GM12878 (cell line): ENCODE measurements at regions not wholly inside any gene's neighbourhood (a gene's known extent, or its start where the extent isn't known, plus 50 kb on each side); places are given as distances from the start of the nearest gene placed in this dataset.

Experiments
- ATAC-seq: fragments of 200-7000 bp; cut with Tn5 transposase; 3 replicates; pipeline ENCODE4 v1.9.1; 2020; ENCODE audit warnings: mild to moderate bottlenecking, moderate library complexity
- BruUV-seq: library from RNA; stranded (reverse); fragments of 400-500 nt; replicated peaks from 2 replicates; lab custom pipeline; 2021; lab: Mats Ljungman, UMichigan
- CTCF ChIA-PET: fragments of 300-600 bp; sonication (Branson Sonifier 250); formaldehyde crosslinking; extraction: SDS; loops from one replicate; lab custom pipeline; 2021; ENCODE audit warnings: inconsistent platforms; lab: Yijun Ruan, JAX
- POLR2A ChIA-PET: fragments of 350-600 bp; formaldehyde crosslinking; extraction: SDS; loops from one replicate; lab custom pipeline; 2021; ENCODE audit warnings: inconsistent platforms; lab: Charles Lee
- RAD21 ChIA-PET: fragments of 300-600 bp; sonication (Branson Sonifier 250); formaldehyde crosslinking; loops from one replicate; lab custom pipeline; 2023; ENCODE audit warnings: antibody characterized with exemption; ENCODE audit not compliant: unreplicated experiment; lab: Charles Lee
- SMC1A ChIA-PET: fragments of 300-600 bp; sonication (Branson Sonifier 250); formaldehyde crosslinking; loops from one replicate; lab custom pipeline; 2023; ENCODE audit not compliant: unreplicated experiment, uncharacterized antibody; lab: Charles Lee
- DNase-seq: peaks from one replicate; pipeline ENCODE4 v3.0.0-alpha.2; 2011; ENCODE audit warnings: low read depth, low spot score
- FAIRE-seq: peaks from 3 replicates; lab custom pipeline; 2011; peaks lifted over from hg19 to GRCh38; lab: Jason Lieb, UNC
- H2AFZ ChIP-seq: 2 replicates; pipeline ENCODE4 v1.6.0; 2011; ENCODE audit warnings: low read depth, low read length, control low read depth; ENCODE audit not compliant: control insufficient read depth
- H3K27ac ChIP-seq: 2 replicates; pipeline ENCODE4 v1.5.1; 2011; ENCODE audit warnings: control low read depth; ENCODE audit not compliant: control insufficient read depth, insufficient read depth
- H3K27me3 ChIP-seq, 2 experiments: replicated peaks in 1 of 2; 2 replicates each; pipeline versions ENCODE4 v1.6.0 to v1.6.1; 2011; ENCODE audit warnings: low read length in 1 of 2; ENCODE audit not compliant: control insufficient read depth in 2 of 2, insufficient read depth in 2 of 2
- H3K36me3 ChIP-seq, 2 experiments: 2 replicates each; pipeline ENCODE4 v1.5.1; 2011; ENCODE audit warnings: low read length in 1 of 2; ENCODE audit not compliant: control insufficient read depth in 2 of 2, insufficient read depth in 2 of 2
- H3K4me1 ChIP-seq: 2 replicates; pipeline ENCODE4 v1.6.1; 2011; ENCODE audit warnings: mild to moderate bottlenecking, low read length, moderate library complexity, mixed read lengths; ENCODE audit not compliant: control insufficient read depth, insufficient read depth
- H3K4me2 ChIP-seq: 2 replicates; pipeline ENCODE4 v1.6.0; 2011; ENCODE audit warnings: control low read depth; ENCODE audit not compliant: control insufficient read depth, insufficient read depth
- H3K4me3 ChIP-seq: fragments of 200-600 bp; sonication (generic); 2 replicates; pipeline ENCODE4 v1.5.1; 2016
- H3K79me2 ChIP-seq: 2 replicates; pipeline ENCODE4 v1.6.0; 2011; ENCODE audit warnings: low read length; ENCODE audit not compliant: control insufficient read depth, insufficient read depth
- H3K9ac ChIP-seq: 2 replicates; pipeline ENCODE4 v1.8.0; 2011; ENCODE audit warnings: low read length, control low read depth, mixed read lengths; ENCODE audit not compliant: control insufficient read depth, insufficient read depth
- H3K9me3 ChIP-seq: replicated peaks from 3 replicates; pipeline ENCODE4 v1.5.1; 2011; ENCODE audit warnings: mild to moderate bottlenecking, low read length; ENCODE audit not compliant: control insufficient read depth, insufficient read depth
- H4K20me1 ChIP-seq: 2 replicates; pipeline ENCODE4 v1.6.0; 2011; ENCODE audit not compliant: control insufficient read depth, insufficient read depth
- ETV6 ChIP-seq, 2 experiments: fragments of 450-650 bp in 1 of 2; IDR thresholded peaks in 1 of 2; conservative IDR thresholded peaks in 1 of 2; 2 replicates each; pipeline ENCODE4 v1.6.1; 2014; ENCODE audit warnings: antibody characterized with exemption in 1 of 2, borderline replicate concordance in 1 of 2, low read depth in 1 of 2, mild to moderate bottlenecking in 1 of 2, moderate library complexity in 1 of 2
- HCFC1 ChIP-seq: fragments of 150-350 bp; IDR thresholded peaks from 2 replicates; pipeline ENCODE4 v1.6.1; 2014; ENCODE audit warnings: low read length
- MTA2 ChIP-seq: fragments of 450-650 bp; IDR thresholded peaks from 2 replicates; pipeline ENCODE4 v1.6.1; 2016; ENCODE audit warnings: low read depth, mild to moderate bottlenecking, moderate library complexity
- NFYB ChIP-seq: IDR thresholded peaks from 2 replicates; pipeline ENCODE4 v1.6.1; 2011; ENCODE audit warnings: low read depth, mild to moderate bottlenecking, low read length, improper control_type of control experiment, moderate library complexity; ENCODE audit not compliant: insufficient read depth
- RBBP5 ChIP-seq: fragments of 200-600 bp; sonication (generic); conservative IDR thresholded peaks from 2 replicates; pipeline ENCODE4 v1.6.1; 2016
- RCOR1 ChIP-seq: conservative IDR thresholded peaks from 2 replicates; pipeline ENCODE4 v1.6.1; 2012; ENCODE audit warnings: low read depth, low read length, improper control_type of control experiment
- SMAD1 ChIP-seq: fragments of 450-650 bp; IDR thresholded peaks from 2 replicates; pipeline ENCODE4 v1.6.1; 2018; ENCODE audit warnings: mild to moderate bottlenecking, low read depth; ENCODE audit not compliant: partially characterized antibody
- SMARCA5 ChIP-seq: fragments of 450-650 bp; IDR thresholded peaks from 2 replicates; pipeline ENCODE4 v1.6.1; 2017; ENCODE audit warnings: mild to moderate bottlenecking
- ZNF592 ChIP-seq: fragments of 450-650 bp; IDR thresholded peaks from 2 replicates; pipeline ENCODE4 v1.6.1; 2017; ENCODE audit warnings: mild to moderate bottlenecking, moderate library complexity
- ZNF622 ChIP-seq: fragments of 450-650 bp; IDR thresholded peaks from 2 replicates; pipeline ENCODE4 v1.6.1; 2017; ENCODE audit warnings: mild to moderate bottlenecking, inconsistent platforms
- WGBS: methylation state at CpG from one replicate; pipeline ENCODE4 v1.1.6; 2016; ENCODE audit warnings: low lambda C conversion rate; ENCODE audit not compliant: insufficient replicate concordance, insufficient coverage; ENCODE audit errors: missing lambda C conversion rate; 5-methylcytosine and 5-hydroxymethylcytosine counted together
- in situ Hi-C: fragments of 300-500 bp; cut with MboI; formaldehyde crosslinking; loops from 9 replicates; pipeline ENCODE4 v1.14.3; 2018; ENCODE audit warnings: mixed read lengths
- intact Hi-C: fragments of 100-400 bp; cut with micrococcal nuclease; formaldehyde crosslinking; loops from one replicate; pipeline ENCODE4 v1.14.2; 2022; ENCODE audit not compliant: unreplicated experiment
- TF ChIP-seq, protein P1 (sequence below): fragments of 450-650 bp; formaldehyde crosslinking; IDR thresholded peaks from 2 replicates; pipeline ENCODE4 v1.5.0; 2022; ENCODE audit warnings: mild to moderate bottlenecking, missing genetic modification characterization

DNA sequence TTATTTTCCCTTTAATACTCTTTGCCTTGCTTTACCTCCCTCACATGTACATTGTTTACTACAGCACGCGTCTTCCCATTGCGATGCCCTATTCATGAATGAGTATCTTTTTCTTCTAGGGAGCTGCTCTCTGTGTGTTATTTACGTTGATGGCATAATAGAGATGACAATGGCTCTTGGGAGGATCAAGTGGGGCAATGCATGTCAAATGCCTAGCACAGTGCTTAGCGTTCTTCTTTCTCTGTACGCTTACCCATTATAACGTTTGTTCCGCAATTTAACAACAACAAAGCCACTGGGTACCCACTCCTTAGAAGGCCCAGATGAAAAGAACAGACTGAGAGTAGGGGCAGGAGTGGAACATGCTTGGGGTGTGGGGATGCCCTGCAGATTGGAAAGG lies 271.6 kb upstream of the TNRC6C start:
- Histone ChIP-seq H3K4me2 (no peak overlapping the region), H3K27me3 (no peaks in the 10 kb centered on the region), H2AFZ (no peak overlapping the region), H3K36me3 (no peaks in the 10 kb centered on the region), H3K27ac (no peak overlapping the region), H4K20me1 (no peaks in the 10 kb centered on the region), H3K4me3 (no peak overlapping the region), H3K79me2 (no peaks in the 10 kb centered on the region), H3K9me3 (no peaks in the 10 kb centered on the region), H3K4me1 (peaks cover 5% of the 10 kb centered on the region), H3K9ac (no peak overlapping the region)
- WGBS, result 84% methylated on average over 8 of the region's 8 CpGs
- ChIA-PET CTCF (interaction anchor here (0.6 kb wide), 1 partner anchor 66 kb away, joined by 3 read pairs; no protein-coding TSS in a partner anchor), RAD21 (no interaction called here), POLR2A (interaction anchor here (0.5 kb wide), 1 partner anchor 168 kb away, joined by 3 read pairs; no protein-coding TSS in a partner anchor), SMC1A (no interaction called here)
- in situ Hi-C loops (no loop called here), intact Hi-C loops (no loop called here)
- TF ChIP-seq, protein P1, sequence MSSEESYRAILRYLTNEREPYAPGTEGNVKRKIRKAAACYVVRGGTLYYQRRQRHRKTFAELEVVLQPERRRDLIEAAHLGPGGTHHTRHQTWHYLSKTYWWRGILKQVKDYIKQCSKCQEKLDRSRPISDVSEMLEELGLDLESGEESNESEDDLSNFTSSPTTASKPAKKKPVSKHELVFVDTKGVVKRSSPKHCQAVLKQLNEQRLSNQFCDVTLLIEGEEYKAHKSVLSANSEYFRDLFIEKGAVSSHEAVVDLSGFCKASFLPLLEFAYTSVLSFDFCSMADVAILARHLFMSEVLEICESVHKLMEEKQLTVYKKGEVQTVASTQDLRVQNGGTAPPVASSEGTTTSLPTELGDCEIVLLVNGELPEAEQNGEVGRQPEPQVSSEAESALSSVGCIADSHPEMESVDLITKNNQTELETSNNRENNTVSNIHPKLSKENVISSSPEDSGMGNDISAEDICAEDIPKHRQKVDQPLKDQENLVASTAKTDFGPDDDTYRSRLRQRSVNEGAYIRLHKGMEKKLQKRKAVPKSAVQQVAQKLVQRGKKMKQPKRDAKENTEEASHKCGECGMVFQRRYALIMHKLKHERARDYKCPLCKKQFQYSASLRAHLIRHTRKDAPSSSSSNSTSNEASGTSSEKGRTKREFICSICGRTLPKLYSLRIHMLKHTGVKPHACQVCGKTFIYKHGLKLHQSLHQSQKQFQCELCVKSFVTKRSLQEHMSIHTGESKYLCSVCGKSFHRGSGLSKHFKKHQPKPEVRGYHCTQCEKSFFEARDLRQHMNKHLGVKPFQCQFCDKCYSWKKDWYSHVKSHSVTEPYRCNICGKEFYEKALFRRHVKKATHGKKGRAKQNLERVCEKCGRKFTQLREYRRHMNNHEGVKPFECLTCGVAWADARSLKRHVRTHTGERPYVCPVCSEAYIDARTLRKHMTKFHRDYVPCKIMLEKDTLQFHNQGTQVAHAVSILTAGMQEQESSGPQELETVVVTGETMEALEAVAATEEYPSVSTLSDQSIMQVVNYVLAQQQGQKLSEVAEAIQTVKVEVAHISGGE (CRISPR knock-in tag), result no peak
- TF ChIP-seq ZNF592 (no peak), SMARCA5 (no peak), HCFC1 (no peak), ZNF622 (no peak), MTA2 (no peak), NFYB (no peak), RBBP5 (no peak), ETV6 (conservative IDR thresholded peaks at IDR 0.05 in 1 of 2, IDR thresholded peaks at IDR 0.05 in 1 of 2; ENCODE audit: borderline replicate concordance in 1 of 2, low read depth in 1 of 2) (no peak), SMAD1 (no peak), RCOR1 (no peak)
- BruUV-seq, result no TSS peak
- no peak for ATAC-seq
- no peak for FAIRE-seq
- DNase-seq, result no peak
